GM18858 (cell line): ENCODE measurements at regions not wholly inside any gene's neighbourhood (a gene's known extent, or its start where the extent isn't known, plus 50 kb on each side); places are given as distances from the start of the nearest gene placed in this dataset.
"Not testable (repeated sequence)": the region's sequence is repeated elsewhere in the genome, so short reads cannot be mapped to it uniquely, and the experiment has no call there.

Source experiments
- ATAC-seq: cut with Tn5 transposase; IDR thresholded peaks from one replicate; pipeline ENCODE4 v1.9.1; 2021; ENCODE audit not compliant: unreplicated experiment

GRCh38 chr2:121818546-121818945, 63.1 kb downstream of the TSN start:
- no peak for ATAC-seq

- no peak for ATAC-seq
Observed at GRCh38 chr2:121819846-121820245, 64.4 kb downstream of the TSN start.

- no peak for ATAC-seq
Observed at GRCh38 chr2:121821476-121822158, 66.2 kb downstream of the TSN start.

- ATAC-seq: no peak
Observed at GRCh38 chr2:121824264-121824663, 68.8 kb downstream of the TSN start.

- ATAC-seq: no peak
Observed at GRCh38 chr2:121825003-121825950, 69.8 kb downstream of the TSN start.

GRCh38 chr2:121826036-121826435, 70.6 kb downstream of the TSN start:
- ATAC-seq: no peak

GRCh38 chr2:121828281-121828731, 72.9 kb downstream of the TSN start:
- ATAC-seq: no peak

- no peak for ATAC-seq
Observed at GRCh38 chr2:121830809-121831208, 75.4 kb downstream of the TSN start.

GRCh38 chr2:121831841-121832240, 76.4 kb downstream of the TSN start:
- no peak for ATAC-seq

GRCh38 chr2:121832412-121833357, 77.2 kb downstream of the TSN start:
- no peak for ATAC-seq

GRCh38 chr2:121833358-121833723, 77.9 kb downstream of the TSN start:
- no peak for ATAC-seq

- ATAC-seq: no peak
Observed at GRCh38 chr2:121836611-121837010, 81.2 kb downstream of the TSN start.

GRCh38 chr2:121837591-121837990, 82.1 kb downstream of the TSN start:
- ATAC-seq: no peak

GRCh38 chr2:121838551-121838950, 83.1 kb downstream of the TSN start:
- ATAC-seq: no peak

GRCh38 chr2:121839584-121839983, 84.1 kb downstream of the TSN start:
- no peak for ATAC-seq

GRCh38 chr2:121849236-121849635, 93.8 kb downstream of the TSN start:
- ATAC-seq: no peak

- ATAC-seq: not testable (repeated sequence)
Observed at GRCh38 chr2:121853149-121853548, 97.7 kb downstream of the TSN start.

- ATAC-seq: no peak
Observed at GRCh38 chr2:121855510-121855909, 100.1 kb downstream of the TSN start.

- ATAC-seq: no peak
Observed at GRCh38 chr2:121856360-121856759, 100.9 kb downstream of the TSN start.

- ATAC-seq: no peak
Observed at GRCh38 chr2:121858369-121858768, 102.9 kb downstream of the TSN start.

- no peak for ATAC-seq
Observed at GRCh38 chr2:121858847-121859246, 103.4 kb downstream of the TSN start.
